COLO668 (cell line): ENCODE measurements at regions not wholly inside any gene's neighbourhood (a gene's known extent, or its start where the extent isn't known, plus 50 kb on each side); places are given as distances from the start of the nearest gene placed in this dataset.

ENCODE experiments used
- DNase-seq: peaks from one replicate; lab custom pipeline; 2025; ENCODE audit not compliant: unreplicated experiment; lab: John Stamatoyannopoulos, UW

DNA sequence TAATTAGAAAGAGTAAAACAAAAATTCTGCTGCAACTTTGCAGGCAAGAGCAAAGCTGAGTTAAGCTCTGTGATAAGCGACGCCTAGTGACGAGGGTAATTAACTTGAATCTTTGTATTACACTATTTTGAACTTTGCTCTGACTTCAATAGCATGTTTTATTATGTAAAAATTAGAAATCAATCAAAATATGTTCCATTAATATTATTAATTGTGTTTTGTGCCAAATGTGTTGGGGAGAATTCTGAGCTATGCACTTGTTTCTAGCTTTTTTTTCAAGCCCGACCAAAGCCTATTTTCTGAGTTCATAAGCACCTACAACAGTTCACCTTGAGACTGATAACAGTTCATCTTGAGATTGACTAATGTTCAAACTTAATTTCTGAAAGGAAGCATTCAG, 90.1 kb upstream of the PDE3A start:
- DNase-seq, result no peak

DNA sequence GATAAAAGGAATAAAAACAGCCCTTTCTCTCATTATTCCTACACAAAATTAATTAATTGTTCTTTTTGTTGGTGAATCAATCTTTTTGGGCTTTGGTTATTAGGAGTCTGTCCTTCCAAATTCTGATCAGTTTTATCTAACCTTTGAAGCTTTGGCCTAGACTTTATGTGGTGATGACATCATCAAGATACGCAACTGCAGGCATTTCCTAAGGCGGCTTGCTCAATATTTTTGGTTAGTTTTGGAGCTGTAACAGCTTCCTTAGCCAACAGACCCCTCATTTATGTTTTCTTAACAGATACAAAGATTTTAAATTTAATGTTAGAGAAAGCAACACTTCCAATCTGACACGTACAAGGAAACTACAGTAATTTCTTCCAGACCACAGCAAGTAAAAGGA, 87.8 kb upstream of the PDE3A start:
- DNase-seq, result no peak

DNA sequence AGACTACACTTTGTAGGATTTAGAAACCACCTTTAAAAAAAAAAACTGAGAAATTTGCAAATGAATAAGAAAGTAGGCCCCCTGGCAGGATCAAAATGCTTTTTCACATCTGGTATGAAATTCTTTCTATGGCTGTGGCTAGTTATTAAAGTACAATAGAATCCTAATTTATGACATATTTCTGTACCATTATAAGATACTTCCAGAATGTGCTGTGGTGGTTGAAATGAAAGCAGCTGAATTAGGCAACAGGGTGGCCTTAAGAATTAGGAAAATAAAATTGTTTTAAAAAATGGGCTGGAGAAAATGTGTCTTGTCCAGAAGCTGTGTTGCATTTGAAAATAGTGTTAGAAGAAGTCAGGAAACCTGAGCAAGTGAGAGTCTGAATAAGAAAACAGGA, 85.9 kb upstream of the PDE3A start:
- no peak for DNase-seq

DNA sequence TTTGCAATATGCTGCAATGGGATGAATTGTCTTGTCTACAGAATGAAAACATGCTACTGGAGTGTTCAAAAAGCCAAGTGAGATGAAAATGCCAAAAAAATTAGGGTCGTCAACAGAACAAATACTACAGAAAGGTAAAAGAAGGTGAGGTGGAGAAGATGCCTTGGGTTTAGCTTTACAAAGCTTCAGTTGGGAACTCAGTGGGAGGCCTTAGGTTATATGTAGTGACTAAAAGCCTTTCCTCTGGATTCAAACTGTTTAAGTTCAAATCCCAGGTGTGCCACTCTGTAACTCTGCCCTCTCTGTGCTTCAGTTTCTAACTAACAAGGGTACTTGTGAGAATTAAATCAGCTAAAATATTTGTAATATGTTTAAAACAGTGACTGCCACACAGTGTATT, 84.9 kb upstream of the PDE3A start:
- no peak for DNase-seq

DNA sequence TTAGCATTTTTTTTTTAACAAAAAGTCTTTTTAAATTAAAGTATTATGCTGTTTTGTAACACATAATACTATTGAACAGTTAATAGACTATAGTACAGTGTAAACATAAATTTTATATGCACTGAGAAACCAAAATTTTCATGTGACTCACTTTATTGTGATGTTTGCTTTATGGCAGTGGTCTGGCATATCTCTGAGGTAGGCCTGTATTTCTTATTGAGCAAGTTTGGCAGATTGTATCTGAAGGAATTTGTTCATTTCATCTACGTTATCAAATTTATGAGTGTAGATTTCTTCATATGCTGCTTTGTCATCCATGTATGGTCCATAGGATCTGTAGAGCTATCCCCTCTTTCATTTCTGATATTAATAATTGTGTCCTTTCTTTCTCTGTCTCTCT, 78.8 kb upstream of the PDE3A start:
- DNase-seq, result no peak

DNA sequence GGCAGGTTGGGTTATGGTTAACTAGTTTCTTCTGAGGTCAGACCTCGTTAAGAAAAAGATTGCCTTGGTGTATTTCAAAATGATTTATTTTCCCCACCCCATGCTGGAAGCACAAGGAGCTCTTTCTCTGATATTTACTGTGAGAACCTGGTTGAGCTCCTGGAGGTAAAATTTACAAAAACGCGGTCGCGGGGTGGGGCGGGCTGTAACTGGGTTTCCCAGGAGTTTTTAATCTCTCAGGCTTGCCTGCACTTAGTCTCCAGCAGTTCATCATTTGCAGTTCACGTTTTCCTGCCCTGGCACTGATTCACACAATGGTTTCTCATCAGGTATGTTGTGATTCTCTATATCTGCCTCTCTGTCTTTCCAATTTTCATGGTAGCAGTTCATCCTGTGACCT, 67.9 kb upstream of the PDE3A start:
- DNase-seq, result no peak

DNA sequence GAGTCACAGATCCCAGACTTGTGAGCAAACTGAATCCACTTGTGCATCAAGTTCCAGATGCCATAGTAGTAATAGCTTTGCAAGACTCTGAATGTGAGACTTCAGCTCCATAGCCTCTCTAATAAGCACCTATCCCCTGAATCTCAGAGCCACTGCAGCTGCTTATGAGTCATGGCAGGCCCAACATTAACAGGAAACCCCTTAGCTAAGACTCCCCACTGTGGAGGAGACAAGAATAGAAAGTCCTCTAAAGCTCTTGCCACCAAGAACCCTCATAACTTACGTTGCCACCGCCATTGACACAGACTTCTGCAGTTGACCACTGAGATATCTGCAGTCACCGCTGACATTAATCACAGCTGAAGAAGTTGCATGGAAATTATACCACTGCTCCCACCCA, 62.9 kb upstream of the PDE3A start:
- DNase-seq, result no peak

DNA sequence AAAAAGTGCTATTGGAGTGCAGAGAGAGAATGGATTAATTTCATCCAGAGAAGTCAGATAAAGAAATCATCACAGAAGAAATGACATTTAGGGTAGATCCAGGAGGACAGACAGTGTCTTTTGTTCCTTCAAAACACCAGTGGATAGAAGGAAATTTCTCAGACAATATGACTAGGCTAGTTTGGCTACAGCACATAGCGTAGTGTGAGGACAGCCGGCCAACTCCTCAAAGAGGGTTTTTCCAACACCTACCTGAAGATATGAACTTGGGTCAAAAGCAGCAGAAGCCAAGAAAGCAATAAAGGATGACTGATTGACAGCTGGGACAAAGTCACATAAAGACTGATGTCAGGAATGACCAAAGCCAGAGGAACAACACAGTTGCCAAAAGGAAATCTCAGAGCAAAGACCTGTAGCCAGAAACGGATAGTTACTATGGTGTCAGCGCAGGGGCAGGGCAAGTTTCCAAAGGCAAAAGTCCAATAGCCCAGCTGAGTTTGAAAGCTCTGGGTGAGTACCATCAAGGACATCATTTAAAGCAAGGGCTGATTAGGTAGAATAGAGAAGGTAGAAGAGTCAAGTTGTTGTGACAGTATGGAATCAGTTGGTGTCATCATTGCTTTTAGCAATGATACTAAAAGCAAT, 58.7 kb upstream of the PDE3A start:
- DNase-seq, result no peak

DNA sequence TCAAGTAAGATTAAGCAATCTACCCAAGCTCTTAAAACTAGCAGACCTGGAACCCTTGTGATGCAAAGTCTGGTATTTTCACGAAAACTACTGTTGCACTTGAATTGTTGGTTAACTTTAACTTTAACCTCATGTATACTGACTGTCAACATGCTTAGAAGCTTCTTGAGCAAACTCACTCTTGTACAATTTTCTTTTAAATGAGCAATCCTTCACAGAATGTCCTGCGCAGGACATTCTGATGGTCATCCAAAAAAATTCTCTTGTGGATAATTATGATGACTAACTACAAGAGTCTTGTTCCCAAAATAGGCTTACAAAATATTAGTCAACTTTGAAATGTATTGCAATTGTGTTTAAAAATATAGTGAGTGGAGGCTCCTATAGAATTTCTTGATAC, 54.0 kb upstream of the PDE3A start:
- no peak for DNase-seq

DNA sequence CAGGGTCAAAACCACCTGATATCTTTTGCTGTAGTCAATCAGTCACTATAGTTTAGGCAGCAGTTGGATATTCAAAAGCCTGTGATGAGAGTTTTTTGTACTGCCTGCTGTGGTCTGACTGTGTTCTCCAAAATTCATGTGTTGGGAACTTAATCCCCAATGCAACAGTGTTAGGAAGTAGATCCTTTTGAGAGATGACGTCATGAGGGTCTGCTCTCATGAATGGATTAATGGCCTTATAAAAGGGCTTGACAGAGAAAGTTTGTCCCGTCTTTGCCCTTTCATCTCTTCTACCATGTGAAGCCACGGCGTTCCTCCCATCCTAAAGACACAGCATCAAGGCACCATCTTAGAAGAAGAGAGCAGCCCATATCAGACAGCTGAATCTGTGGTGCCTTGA, 50.8 kb upstream of the PDE3A start:
- DNase-seq, result no peak
